NOMO-1 treated with dmso at 0.1 percent for 144 hours (cell line): ENCODE measurements at regions not wholly inside any gene's neighbourhood (a gene's known extent, or its start where the extent isn't known, plus 50 kb on each side); places are given as distances from the start of the nearest gene placed in this dataset.

Experiments used
- DNase-seq: peaks from one replicate; lab custom pipeline; 2025; ENCODE audit not compliant: unreplicated experiment; lab: John Stamatoyannopoulos, UW

DNA sequence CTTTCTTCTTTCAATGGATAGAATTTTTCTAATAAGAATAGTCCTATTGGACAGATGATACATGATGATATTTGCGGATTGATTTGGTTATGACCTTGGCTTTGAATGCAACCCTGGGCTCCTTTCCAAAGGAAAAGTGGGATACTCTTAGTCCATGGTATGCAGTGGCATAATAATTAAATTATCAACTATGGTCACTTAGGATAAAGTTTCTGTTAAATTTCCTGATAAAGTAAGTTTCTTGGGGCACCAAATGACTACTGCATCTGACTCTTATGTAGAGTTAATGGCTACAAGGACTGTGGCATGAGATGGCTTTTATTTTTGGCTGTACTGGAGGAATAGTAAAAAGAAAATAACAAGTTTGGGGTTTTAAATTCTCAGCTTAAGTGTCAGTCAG lies 126.7 kb downstream of the QPCT start:
- DNase-seq, result no peak

DNA sequence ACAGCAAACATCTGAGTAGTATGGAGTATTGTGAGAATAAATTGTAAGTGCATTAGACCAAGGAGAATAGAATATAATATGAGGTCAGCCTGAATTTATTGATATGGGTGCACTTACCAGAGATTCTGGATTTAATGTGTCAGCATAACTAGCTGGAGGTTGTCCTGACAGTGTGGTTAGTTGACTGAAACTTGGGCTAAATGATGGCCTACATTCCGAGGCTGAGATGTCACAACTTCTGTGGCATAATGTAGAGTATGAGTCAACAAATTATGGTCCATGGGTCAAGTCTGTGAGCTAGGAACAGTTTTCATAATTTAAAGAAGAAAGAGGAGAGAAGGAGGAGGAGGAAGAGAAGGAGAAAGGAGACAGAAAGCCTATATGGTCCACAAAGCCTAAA lies 127.6 kb downstream of the QPCT start:
- DNase-seq, result peak; percentile 3

DNA sequence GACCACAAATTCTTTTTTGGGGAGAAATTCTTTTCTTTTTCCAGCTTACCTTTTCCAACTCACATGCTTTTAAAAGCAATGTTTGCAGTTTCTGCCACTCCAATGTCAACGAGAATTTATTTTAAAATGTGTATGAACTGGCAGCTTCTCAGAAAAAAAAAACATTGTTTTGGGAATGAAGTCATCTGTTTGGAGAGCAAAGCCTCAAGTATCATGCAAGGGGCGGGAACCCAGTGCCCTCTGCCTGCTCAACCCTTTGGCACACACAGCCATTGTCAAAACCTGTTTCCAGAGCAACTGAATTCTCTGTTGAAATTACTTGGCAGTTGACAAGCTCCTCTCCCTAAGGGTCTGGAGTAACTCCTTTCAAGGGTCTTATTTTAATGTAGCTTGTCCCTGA lies 128.5 kb downstream of the QPCT start:
- DNase-seq, result no peak

DNA sequence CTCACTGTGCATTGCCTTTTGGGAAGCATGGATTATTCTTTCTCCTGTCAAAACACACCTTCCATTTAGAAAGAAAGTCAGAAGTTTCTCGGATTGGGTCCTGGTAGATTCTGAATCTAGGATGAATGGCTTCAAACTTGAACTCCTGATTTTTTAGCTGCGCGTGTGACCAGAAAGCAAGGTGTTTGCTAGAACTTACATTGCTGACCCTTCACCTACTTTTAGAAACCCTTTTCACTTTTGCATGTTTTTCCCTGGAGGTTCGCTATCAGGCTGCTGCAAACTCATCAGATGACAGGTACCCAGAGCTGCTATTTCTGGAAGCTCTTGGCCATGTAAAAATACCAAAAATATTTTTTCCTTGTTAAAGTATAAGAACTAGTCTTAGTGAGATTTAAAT lies 132.0 kb downstream of the QPCT start:
- no peak for DNase-seq

DNA sequence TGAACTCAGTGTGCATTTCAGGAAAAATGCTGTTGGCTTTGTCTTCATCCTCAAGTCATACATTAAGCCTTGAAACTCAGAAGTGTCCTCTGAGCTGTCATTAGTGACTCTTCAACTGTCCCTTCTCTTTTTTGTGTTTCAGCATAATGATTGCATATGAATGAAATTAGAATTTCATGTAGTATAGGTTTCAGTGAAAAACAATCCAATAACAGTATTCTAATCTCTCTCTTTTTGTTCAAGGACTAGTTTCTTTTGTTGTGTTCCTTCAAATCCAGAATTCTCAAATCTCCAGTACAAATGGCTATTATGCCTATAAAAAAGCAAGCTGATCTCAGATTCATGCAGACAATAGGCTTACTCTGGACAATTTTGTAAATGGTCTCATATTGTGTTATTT lies 133.5 kb downstream of the QPCT start:
- DNase-seq, result no peak

DNA sequence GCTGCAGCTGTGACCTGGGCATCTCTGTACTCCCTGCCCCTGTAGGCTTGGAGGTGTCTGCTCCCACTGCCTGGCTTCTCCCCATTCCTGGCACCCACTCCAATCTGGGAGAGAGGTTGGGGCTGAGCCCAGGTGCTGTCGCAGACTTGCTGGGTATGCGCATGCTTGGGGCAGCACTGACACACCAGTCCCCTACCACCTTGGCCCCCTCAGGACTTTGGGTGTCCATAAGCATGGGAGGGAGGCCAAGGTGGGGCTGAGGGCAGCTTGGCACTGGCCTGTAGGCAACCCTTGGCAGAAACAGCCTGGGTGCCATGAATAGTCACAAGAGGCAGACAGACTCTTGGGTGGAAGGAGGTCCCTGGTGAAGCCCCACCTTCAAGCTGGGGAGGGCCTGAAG lies 136.8 kb downstream of the QPCT start:
- DNase-seq, result no peak

DNA sequence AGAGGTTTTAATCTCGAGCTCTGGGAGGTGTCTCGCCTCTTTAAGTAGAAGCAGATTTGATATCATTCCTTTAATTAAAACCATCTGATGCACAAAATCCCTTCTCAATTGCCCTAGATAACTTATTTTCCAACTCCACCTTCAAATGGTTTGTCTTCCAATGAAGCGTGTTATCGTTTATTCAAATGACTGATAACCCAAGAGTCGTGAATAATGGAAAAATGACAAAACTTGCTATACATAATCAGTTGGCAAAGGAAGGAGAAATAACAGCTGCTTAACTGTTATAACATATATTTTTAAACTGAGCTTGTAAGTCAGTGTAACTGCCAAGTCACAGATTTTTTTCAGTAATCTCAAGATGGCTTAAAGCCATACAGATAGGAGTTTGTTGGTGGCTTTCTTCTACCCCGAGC lies 144.6 kb downstream of the QPCT start:
- no peak for DNase-seq

DNA sequence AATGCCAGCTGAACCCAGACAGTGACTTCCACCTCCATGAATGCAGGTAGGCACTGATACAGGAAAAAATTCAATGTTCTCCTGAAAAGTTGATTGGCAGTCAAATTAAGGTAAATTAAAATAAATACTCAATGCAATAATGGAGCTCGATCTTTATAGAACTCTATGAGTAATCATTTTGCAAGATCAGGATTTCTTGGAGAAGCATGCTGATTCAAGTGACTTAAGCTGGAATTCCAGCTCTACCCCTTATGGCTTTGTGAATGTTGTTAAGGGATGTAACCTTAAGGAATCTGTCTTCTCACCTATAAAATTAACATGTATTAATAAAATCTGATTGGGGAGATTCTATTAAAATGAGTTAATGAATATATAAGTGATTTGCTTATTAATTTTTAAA lies 145.1 kb downstream of the QPCT start:
- DNase-seq, result no peak

DNA sequence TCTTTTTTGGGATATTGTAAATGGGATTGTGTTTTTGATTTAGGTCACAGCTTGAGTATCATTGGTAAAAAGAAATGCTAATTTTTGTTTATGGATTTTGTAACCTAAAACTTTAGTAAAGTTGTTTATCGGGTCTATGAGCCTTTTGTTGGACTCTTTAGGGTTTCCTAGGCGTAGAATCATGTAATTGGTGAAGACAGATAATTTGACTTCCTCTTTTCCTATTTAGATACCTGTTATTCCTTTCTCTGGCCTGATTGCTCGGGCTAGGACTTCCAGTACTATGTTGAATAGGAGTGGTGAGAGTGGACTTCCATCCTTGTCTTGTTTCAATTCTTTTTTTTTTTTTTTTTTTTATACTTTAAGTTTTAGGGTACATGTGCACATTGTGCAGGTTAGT lies 149.0 kb downstream of the QPCT start:
- DNase-seq, result no peak

DNA sequence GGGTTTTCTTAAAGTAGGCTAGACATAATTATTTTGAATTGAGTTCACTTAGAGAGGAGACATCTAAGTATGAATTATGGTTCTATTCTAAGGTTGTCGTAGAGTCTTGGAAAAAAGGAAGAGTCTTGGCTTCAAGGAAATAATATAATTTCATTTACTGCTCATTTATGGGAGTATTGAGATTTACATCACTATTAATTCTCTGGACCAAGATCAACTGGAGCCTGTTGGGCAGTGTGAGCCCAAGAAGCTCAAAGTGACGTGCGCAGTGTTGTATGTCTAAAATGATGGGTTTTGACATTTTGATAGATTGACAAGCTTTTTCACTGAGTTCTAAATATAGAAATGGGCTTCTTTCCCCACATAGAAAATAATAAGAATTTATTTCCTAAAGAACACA lies 154.7 kb downstream of the QPCT start:
- DNase-seq, result no peak

DNA sequence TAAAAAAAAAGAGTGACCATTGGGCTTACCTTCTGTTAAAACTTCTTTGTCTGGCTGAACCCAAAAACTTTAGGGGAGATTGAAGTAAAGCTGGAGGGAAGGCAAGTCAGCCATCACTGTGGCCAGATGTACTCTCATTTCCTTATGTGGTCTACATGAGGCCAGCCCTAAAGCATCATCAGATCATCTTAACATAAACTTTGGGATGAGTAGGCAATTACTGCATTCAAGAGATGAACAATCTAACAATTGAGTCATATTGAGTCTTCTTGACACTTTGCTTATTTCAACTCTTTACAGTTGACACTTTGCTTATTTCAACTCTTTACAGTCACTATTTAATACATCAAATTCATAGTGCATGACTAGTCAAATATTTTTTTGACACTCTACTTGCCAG lies 155.6 kb downstream of the QPCT start:
- no peak for DNase-seq

DNA sequence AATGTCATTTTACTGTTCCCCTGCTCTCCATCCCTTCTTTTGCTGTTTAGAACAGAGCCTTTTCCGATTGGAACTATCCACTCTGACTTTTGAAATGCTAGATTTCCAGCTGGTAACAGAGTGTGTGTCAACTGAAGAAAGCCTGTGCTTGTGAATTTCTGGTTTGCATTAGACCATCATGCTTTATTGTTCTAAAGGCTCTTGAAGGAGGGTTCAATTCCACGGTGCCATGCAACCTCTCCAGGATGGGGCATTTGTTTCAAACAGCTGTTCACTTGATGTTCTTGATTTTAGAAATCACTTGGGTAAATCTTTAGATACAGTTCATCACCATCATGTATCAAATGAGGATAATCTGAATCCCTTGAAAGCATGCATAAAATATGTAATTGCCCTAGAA lies 156.7 kb downstream of the QPCT start:
- DNase-seq, result no peak

DNA sequence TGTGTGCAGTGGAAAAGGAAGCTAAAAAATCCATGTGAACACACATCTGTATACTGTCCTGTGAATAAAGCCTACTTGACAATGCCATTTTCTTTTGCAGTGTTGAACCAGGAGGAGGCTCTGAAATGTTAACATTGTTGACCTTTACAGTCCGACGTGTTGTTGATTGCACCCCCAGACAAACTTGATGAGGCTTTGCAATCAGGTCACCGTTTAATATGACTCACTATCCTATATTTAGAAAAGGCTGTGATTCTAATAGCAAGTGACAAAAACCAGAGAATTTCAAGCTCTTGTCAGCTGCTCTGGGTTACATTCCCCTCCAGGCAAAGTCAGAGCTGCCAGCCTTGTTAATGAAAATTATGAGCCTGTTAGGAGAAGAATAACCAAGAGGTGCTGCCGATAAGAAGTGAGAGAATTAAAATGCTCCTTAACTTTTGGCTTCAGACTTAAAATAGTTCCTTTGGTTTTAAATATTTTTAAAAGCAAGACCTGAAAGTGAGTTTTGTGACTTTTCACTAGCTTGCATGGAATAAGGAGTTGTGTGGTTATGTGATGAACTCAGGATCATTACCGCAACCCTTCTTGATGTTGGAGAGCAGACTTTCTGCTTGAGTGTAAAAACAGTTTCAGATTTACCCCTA lies 162.1 kb downstream of the QPCT start:
- DNase-seq, result no peak

DNA sequence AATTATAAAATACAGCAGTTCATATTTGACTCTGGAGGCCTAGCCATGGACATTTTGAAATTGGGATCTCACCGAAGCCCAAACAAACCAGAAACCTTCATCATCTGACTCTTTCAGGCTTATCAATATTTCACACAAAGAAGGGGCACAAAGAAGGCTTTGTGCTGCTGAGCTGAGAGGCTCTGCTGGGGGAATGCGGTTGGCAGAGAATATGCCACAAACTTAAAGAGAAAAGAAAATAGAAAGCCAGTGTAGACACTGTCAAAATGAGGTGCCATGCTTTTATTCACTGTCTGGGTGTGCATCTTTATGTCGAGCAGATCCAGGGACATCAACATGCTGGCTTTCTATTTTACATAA lies 162.6 kb downstream of the QPCT start:
- DNase-seq, result no peak

DNA sequence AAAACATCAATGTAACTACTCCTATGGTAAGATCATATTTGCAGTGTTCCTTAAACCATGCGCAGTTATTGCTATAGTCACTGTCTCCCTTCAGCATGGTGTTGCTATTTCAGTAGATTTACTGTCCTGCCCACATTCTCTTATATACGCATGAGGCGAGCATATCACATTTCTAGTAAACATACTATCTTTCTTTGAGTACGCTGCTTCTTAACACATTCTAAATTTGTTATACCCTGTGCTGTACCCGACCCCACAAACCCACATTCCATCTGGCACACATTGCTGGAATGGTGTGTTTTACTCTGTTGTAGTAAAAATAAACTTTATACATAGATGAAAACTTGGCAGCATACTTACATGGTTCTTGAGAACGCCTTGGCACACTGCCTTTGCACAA lies 163.3 kb downstream of the QPCT start:
- no peak for DNase-seq

DNA sequence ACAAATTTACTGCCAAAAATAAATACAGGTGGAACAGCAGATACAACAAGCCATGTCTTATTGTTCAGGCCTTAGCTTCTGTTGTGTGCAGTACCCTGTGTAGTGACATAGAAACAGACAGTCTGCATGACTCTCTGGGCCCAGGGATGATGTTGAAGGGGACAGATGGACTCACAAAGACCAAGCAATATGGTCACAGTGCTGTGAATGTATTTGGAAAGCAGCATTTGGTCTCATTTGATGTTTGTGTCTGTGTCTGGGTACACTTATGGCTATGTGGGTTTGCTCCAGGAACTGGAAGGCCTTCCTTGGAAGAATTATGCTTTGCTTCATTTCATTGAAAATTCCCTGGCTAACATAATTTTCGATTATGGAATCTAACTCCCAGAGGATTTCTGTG lies 158.5 kb downstream of the CDC42EP3 start:
- no peak for DNase-seq

DNA sequence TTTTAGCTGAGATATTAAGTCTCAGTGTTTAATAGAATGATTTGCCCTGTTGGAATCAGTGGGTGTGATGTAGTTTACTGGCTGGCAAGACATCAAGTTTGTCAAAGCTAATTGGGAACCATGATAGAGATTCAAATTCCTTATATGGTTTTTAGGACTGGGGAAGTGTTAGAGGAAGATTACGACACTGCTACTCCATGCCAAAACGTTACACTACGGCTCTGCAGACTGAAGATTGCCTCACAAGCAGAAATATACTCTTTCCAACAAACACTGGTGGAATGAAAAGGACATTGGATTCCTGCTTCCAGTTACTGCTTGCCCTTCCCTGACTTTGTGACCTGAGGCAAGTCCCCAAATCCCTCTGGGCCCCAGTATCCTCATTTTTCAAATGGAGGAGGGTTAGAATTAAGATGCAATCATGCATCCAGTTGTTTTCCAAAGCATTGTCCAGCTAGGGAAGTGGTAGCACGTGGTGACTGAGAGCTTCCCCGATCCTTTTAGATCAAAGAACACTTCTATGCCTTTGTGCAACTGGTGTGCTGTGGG lies 147.6 kb downstream of the CDC42EP3 start:
- peak; percentile 44 for DNase-seq

DNA sequence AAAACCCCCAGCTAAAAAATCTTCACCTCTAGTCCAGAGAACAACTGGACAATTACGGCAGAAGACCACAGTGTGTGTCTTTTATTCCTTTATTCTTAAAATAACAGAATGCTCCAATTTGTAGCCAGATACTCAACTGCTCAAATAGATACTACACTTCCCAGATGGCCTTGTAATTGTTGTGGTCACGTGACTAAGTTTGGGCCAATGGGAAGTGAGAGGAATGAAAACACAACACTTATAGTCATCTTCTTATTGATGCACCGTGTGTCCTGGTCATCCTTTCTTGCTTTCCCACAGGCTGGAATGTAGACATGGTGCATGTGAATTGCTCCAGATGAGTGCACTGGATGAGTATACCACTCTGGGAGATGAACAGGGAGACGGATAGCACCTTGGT lies 145.1 kb downstream of the CDC42EP3 start:
- no peak for DNase-seq

DNA sequence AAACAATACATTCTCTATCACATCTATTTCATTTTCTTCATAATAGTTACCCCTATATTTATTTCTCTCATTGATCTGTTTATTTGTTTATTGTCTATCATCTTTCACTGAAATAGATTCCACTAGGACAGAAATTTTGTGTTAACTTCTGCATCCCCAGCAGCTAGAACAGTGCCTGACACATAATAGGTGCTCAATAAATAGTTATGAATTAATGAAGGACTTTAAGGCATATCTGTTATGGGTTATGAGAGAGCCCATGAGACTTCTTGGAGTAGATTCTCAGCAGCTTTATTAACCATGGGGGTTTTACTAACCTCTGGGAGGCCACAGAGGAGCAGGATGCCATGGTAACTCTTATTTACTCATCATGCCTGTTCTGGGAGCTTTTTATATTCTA lies 144.6 kb downstream of the CDC42EP3 start:
- DNase-seq, result no peak

DNA sequence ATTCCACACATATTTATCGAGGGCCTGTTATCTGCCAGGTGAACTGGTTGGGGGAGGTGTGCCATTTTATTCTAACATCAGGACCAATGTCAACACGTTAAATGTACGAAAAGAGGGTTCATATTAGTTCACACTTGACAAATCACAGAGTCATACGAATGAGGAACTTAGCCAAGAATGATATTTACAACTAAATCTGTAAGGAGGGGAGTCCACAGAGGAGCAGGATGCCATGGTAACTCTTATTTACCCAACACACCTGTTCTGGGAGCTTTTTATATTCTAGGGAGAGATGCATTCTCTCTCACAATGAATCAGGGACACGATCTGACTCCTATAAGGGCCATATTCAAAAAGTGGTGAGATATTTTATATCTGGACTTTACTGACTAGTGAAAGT lies 144.1 kb downstream of the CDC42EP3 start:
- DNase-seq, result no peak

DNA sequence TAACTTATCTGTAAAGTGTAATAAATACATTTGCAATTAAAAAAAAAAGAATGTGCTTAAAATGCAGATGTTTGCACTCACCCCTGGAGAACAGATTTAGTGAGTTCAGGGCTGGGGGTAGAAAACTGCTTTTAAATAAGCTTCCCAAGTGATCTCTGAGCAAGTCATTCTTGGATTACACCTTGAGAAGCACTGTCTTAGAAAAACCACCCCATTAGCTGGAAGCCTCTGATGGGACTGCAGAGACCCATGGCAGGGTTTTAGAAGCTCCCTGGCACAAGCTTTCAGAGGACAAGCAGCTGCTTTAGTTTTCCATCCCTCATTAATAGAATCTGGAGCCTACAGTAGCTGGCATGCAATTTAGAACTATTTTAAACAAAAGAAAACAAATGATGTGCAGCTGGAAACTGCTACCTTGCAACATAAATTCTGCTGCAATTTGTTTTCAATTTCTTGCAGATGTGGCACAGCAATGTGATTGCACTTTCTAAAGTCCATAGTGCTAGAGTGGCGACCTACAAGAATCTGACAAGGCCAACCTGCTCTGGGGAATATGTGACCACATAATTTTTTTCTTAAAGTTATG lies 141.5 kb downstream of the CDC42EP3 start:
- no peak for DNase-seq

DNA sequence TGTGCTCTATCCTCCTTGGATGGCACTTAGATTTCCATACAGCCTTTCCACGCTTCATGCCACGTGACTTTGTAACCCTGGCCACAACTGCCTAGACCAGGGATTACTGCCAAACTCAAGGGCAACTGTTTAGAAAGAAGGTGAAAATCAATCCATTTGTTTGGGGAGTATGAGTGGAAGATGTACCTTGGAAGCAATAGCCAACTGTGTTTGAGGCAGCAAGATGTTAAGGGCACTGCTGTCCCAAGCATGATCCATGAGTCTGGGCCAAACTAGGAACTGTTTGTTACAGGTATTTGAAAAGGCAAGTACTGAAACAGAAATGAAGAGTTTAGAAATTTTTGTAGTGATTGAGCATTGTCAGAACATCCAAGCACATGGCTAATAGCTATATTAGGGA lies 138.9 kb downstream of the CDC42EP3 start:
- DNase-seq, result no peak

DNA sequence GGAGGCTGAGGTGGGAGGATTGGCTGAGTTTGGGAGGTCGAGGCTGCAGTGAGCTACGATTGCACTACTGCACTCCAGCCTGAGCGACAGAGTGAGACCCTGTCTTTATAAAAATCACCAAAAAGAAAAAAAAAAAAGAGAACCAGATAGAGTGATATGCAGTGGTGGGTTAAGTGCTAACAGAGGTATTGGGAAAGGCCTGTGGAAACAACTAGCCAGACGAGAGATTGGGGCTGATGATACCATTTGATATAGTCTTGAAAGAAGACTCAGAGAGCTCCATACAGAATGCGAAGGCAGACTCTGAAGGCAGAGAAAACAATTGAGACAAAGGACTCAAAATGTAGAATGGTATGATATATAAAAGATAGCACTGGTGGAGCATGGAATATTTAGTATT lies 134.1 kb downstream of the CDC42EP3 start:
- DNase-seq, result no peak
